Esophagus muscularis mucosa (tissue), 4 donors: ENCODE measurements at regions not wholly inside any gene's neighbourhood (a gene's known extent, or its start where the extent isn't known, plus 50 kb on each side); places are given as distances from the start of the nearest gene placed in this dataset.

Source experiments
- EP300 ChIP-seq: sonication (generic); formaldehyde crosslinking; IDR thresholded peaks from one replicate; pipeline ENCODE4 v1.6.1; 2017; ENCODE audit warnings: antibody characterized with exemption
- POLR2A ChIP-seq: fragments of 450-650 bp; IDR thresholded peaks from one replicate; pipeline ENCODE4 v1.6.1; 2017; ENCODE audit warnings: antibody characterized with exemption, moderate library complexity, mild to moderate bottlenecking, low read depth
- POLR2AphosphoS5 ChIP-seq, 2 donors: sonication (generic); formaldehyde crosslinking; IDR thresholded peaks; one replicate each; pipeline ENCODE4 v1.6.1; 2017; ENCODE audit warnings: antibody characterized with exemption in 2 of 2
- TF ChIP-seq, protein P1 (sequence below), 3 experiments: fragments of 200-600 bp in 2 of 3; fragments of 450-650 bp in 1 of 3; sonication (generic) in 2 of 3; IDR thresholded peaks; one replicate each; pipeline ENCODE4 v1.5.1; 2017 to 2019; ENCODE audit warnings: antibody characterized with exemption in 3 of 3, mild to moderate bottlenecking in 2 of 3, moderate library complexity in 1 of 3

DNA sequence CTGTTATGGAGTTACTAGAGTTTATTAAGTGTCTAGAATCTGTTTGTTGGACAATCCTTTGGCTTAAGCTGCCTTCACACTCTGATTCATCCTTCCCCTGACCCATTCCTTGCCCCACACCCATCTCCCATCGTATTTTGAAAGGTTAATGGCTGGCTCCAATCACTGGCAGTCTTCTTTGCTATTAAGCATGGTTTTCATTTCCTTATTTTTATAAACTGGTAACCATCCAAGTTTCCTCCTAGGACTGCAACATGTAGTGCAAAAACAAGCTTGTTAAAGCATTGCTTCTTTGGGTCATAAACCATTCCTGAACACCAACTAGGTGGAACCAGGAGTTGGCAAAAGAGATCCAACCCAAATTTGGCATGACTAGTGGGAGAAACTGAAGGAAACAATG, 148.4 kb downstream of the DTWD1 start:
- TF ChIP-seq, protein P1, sequence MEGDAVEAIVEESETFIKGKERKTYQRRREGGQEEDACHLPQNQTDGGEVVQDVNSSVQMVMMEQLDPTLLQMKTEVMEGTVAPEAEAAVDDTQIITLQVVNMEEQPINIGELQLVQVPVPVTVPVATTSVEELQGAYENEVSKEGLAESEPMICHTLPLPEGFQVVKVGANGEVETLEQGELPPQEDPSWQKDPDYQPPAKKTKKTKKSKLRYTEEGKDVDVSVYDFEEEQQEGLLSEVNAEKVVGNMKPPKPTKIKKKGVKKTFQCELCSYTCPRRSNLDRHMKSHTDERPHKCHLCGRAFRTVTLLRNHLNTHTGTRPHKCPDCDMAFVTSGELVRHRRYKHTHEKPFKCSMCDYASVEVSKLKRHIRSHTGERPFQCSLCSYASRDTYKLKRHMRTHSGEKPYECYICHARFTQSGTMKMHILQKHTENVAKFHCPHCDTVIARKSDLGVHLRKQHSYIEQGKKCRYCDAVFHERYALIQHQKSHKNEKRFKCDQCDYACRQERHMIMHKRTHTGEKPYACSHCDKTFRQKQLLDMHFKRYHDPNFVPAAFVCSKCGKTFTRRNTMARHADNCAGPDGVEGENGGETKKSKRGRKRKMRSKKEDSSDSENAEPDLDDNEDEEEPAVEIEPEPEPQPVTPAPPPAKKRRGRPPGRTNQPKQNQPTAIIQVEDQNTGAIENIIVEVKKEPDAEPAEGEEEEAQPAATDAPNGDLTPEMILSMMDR (IDR thresholded peaks at IDR 0.05), result no peak
- TF ChIP-seq EP300 (no peak), POLR2A (no peak), POLR2AphosphoS5 (IDR thresholded peaks at IDR 0.05) (no peak)
